Stomach (tissue), 4 donors: ENCODE measurements at regions not wholly inside any gene's neighbourhood (a gene's known extent, or its start where the extent isn't known, plus 50 kb on each side); places are given as distances from the start of the nearest gene placed in this dataset.

Experiments
- EP300 ChIP-seq: sonication (generic); formaldehyde crosslinking; IDR thresholded peaks from one replicate; pipeline ENCODE4 v1.6.1; 2017; ENCODE audit warnings: antibody characterized with exemption
- TF ChIP-seq, protein P1 (sequence below), 7 experiments: fragments of 450-650 bp in 4 of 7; fragments of 200-600 bp in 3 of 7; sonication (generic) in 3 of 7; IDR thresholded peaks; one replicate each; pipeline ENCODE4 v1.5.1; 2016 to 2019; ENCODE audit warnings: antibody characterized with exemption in 7 of 7, control low read depth in 2 of 7, mild to moderate bottlenecking in 1 of 7

- TF ChIP-seq EP300, result no peak
- TF ChIP-seq, protein P1, sequence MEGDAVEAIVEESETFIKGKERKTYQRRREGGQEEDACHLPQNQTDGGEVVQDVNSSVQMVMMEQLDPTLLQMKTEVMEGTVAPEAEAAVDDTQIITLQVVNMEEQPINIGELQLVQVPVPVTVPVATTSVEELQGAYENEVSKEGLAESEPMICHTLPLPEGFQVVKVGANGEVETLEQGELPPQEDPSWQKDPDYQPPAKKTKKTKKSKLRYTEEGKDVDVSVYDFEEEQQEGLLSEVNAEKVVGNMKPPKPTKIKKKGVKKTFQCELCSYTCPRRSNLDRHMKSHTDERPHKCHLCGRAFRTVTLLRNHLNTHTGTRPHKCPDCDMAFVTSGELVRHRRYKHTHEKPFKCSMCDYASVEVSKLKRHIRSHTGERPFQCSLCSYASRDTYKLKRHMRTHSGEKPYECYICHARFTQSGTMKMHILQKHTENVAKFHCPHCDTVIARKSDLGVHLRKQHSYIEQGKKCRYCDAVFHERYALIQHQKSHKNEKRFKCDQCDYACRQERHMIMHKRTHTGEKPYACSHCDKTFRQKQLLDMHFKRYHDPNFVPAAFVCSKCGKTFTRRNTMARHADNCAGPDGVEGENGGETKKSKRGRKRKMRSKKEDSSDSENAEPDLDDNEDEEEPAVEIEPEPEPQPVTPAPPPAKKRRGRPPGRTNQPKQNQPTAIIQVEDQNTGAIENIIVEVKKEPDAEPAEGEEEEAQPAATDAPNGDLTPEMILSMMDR (IDR thresholded peaks at IDR 0.05), result no peak
Measured at GRCh38 chr10:28453926-28454325, 79.0 kb upstream of the WAC start.
